HG03066 (cell line): ENCODE measurements at regions not wholly inside any gene's neighbourhood (a gene's known extent, or its start where the extent isn't known, plus 50 kb on each side); places are given as distances from the start of the nearest gene placed in this dataset.
"Not testable (repeated sequence)": the region's sequence is repeated elsewhere in the genome, so short reads cannot be mapped to it uniquely, and the experiment has no call there.

ENCODE experiments used
- ATAC-seq: cut with Tn5 transposase; IDR thresholded peaks from one replicate; pipeline ENCODE4 v1.9.1; 2021; ENCODE audit warnings: low read depth; ENCODE audit not compliant: unreplicated experiment

- ATAC-seq: no peak
Observed at GRCh38 chr6:15748341-15748740, 85.5 kb upstream of the DTNBP1 start.

DNA sequence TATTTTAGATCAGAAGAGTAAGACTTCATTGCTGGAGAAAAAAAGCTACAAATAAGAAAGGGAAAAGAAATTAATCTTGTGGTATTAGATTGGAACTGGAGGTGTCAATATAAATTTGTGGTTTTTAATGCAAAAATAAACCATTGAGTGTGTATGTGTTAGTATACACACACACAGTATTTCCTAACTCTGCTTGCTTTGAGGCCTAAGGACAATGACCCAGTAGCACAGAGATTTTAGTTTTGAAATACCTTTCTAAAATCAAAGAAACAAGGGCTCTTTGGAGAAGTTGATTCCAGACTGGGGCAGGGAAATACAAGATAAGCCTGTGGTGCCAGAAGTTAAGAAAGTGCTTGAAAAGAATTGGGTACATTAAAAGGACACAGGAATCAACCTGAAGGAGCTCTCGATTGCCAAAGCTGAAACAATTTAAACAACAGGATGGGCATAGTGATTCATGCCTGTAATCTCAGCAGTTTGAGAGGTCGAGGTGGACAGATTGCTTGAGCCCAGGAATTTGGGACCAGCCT is 84.6 kb upstream of the DTNBP1 start:
- ATAC-seq: no peak

- ATAC-seq: no peak
Observed at GRCh38 chr6:15745781-15746180, 83.0 kb upstream of the DTNBP1 start.

DNA sequence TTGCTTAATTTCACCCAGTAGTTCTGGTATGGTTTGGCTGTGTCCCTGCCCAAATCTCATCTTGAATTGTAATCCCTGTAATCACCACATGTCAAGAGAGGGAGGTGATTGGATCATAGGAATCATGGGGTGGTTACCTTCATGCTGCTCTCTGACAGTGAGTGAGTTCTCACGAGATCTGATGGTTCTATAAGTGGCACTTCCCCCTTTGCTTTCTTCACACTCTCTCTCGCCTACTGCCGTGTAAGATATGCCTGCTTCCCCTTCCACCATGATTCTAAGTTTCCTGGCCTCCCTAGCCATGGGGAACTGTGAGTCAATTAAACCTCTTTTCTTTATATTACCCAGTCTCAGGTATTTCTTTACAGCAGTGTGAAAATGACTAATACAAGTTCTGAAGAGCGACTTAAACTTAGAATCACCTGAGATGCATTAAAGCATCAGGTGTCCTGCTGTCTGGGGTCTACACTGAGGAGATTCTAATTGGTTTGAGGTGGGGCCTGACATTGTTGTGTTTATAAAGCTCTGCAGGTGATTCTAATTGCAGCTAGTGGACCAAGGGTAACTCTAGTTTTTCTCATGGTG is 82.1 kb upstream of the DTNBP1 start:
- ATAC-seq: no peak

DNA sequence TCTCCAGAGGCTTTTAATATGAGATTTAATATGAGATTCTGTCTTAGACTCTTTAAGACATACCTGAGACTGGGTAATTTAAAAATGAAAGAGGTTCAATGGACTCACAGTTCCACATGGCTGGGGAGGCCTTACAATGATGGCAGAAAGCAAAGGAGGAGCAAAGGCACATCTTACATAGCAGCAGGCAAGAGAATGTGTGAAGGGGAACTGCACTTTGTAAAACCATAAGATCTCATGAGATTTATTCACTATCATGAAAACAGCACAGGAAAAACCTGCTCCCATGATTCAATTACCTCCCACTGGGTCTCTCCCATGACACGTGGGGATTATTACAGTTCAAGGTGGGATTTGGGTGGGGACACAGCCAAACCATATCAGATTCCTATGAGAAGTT is 79.2 kb upstream of the DTNBP1 start:
- ATAC-seq: not testable (repeated sequence)

DNA sequence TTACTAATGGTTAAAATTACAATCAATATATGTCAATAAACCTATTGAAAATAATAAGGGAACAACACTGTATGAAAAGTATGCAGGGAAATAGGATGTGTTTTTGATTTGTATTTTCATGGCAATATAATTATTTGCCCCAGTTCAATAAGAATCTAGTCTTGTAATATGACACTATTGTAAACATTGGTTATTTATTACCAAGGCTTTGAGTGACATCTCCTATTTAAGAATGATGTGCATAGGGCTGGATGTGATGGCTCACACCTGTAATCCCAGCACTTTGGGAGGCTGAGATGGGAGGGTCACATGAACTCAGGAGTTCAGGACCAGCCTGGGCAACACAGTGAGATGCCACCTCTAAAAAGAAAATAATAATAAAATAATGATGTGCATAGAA is 78.6 kb upstream of the DTNBP1 start:
- no peak for ATAC-seq

DNA sequence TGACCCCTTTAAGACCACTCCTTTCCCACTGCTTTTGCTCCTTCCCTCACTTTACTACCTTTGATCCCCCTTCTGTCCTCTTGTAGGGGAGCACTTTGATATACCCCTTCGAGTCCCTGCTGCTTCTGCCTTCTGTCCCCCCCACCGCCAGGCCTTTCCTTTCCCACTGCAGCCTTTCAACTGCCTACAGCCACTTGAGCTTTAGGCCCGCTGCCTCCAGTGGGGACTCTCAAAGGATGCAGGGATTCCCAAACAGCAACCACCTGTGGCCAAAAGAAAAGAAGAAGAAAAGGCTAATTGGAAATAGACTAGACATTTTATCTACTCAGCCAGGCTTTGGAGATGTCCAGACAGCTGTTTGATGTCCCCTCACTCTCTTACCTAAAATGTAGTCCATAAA is 77.0 kb upstream of the DTNBP1 start:
- ATAC-seq: no peak

GRCh38 chr6:15739353-15739752 is 76.5 kb upstream of the DTNBP1 start:
- no peak for ATAC-seq

DNA sequence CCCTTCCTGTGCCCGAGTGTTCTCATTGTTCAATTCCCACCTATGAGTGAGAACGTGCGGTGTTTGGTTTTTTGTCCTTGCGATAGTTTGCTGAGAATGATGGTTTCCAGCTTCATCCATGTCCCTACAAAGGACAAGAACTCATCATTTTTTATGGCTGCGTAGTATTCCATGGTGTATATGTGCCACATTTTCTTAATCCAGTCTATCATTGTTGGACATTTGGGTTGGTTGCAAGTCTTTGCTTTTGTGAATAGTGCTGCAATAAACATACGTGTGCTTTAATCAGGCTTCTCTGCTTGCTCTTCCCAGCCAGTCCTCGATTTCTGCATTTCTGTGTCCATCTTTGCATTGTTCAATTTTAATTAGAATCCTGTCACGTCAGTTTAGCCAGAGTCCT is 75.4 kb upstream of the DTNBP1 start:
- not testable (repeated sequence) for ATAC-seq

- no peak for ATAC-seq
Observed at GRCh38 chr6:15736297-15736696, 73.5 kb upstream of the DTNBP1 start.

DNA sequence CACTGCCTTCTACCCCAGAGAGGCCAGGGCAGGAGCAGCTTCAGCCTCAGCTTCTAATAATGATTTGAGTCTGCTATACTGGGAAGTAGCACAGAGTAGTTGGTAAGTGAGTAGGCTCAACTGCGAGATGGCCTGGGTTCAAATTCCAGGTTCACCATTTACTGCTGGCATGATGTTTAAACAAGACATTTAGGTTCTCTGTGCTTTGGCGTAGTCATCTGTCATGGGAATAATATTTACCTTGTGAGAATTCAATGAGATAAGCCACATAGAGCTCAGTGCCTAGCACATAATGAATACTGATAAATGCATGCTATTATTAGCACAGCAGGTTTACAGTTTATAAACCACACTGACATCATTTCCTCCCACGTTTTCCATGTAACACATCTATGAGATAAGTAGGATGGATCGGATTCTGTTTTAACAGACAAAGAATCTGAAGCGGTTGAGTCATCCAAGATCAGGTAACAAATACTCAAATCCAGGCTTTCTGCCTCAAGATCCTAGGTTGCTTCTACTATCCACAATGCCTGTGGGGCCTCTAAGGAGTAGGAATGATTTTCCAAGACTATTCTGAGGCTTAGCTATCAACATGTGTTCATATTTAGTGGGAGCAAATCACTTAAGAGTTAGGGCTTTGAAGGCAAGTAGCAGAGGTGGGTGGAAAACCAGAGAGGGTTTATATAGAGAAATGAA is 72.9 kb upstream of the DTNBP1 start:
- ATAC-seq: no peak

DNA sequence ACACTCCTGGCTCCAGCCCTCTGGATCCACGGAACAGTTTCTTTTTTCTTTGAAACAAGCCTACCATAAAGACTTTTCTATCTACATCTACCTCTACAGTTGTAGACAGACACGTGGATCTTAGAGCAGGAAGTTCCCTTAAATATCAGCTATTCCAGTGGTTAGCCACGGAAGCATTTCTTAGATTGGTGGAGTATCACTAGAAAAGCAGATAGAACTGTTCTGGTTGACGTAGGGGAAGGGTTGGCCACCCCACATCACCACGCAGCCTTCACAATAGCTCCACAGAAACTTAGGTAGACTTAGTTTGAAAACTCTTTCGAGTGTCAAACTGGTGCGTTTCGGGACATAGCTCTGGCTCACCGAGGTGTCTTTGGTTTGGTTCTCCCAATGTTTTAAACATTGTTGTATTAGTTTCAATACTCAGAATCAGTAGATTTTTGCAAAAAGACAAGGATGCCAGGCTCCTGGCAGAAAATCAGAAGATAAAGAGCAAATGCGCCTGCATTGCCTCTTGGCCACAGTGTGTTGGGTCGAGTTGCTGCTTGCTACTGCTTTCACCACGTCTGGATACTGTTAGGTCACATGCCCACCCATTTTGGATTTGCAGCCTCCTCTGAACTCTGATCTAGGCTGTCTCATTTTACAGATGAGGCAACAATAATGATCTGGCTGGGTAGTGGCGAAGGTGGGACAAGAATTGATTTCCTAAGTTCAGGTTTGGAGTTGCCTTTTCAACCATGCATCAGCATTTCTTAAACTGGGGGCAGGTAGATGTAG is 71.5 kb upstream of the DTNBP1 start:
- no peak for ATAC-seq

DNA sequence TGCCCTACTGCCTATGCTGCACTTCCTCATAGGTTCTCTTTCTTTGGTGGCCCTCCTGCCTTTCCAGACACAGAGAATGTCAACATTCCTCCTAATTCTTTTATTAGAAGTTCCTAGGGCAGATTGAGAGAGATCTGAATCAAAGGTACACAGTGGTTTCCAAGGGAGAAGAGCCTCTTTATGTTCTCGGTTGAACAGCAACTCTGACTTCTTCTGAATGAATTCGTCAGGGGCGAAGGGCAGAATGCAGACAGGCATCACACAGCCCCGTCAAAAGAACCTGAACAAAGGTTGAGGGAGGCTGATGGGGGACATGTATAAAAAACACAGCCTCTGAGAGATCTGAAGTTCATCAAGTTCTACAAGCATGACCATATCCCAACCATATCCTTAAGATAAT is 68.1 kb upstream of the DTNBP1 start:
- ATAC-seq: no peak

DNA sequence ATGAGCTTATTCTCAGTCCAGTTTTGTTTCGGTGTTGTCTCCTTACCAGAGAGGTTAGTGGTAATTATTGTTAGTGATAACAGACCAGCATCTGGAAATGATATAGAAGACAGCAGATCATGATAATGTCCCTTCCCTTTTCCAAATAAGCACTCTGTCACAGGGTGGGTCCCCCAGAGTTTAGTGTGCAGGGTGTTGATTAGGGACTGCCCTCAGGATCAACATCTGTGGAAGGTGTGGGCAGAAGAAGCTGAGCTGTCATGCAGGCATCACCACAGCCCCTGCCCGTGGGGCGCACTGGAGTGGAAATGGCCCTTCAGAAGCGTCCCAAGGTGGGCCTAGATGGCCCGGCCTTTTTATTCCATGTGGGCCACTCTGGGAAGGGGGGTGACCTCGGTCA is 67.6 kb upstream of the DTNBP1 start:
- ATAC-seq: no peak

DNA sequence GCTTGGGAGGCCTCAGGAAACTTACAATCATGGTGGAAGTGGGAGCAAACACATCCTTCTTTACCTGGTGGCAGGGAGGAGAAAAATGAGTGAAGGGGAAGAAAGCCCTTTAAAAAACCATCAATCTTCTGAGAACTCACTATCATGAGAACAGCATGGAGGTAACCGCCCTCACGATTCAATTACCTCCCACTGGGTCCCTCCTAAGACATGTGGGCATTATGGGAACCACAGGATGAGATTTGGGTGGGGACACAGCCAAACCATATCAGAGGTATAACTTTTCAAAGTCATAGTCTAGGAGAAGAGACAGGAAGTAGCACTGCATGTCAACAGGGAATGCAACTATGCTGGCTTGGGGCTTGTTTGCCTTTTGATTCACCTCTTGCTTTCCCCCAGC is 59.9 kb upstream of the DTNBP1 start:
- no peak for ATAC-seq

- ATAC-seq: no peak
Observed at GRCh38 chr6:15716889-15717288, 54.1 kb upstream of the DTNBP1 start.

- ATAC-seq: no peak
Observed at GRCh38 chr6:15715851-15716250, 53.0 kb upstream of the DTNBP1 start.

DNA sequence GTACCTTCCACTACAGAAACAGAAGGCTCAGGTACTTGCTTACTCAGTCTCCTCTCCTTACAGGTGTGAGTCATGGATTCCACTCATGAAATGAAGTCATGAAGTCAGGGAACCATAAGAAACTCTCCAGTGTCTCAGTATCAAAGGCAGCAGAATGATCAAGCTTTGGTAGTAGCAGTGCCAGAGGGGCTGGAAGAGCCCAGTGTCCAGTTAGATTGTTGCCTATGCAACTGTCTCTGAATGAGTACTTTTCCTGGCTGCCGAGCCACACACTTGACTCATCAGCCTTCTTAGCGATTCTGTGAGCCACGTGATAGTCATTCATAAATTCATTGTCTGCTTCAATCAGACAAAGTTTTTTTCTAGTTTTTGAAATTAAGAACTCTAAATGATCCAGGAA is 52.2 kb upstream of the DTNBP1 start:
- no peak for ATAC-seq

- ATAC-seq: no peak
Observed at GRCh38 chr6:15714658-15715057, 51.8 kb upstream of the DTNBP1 start.

DNA sequence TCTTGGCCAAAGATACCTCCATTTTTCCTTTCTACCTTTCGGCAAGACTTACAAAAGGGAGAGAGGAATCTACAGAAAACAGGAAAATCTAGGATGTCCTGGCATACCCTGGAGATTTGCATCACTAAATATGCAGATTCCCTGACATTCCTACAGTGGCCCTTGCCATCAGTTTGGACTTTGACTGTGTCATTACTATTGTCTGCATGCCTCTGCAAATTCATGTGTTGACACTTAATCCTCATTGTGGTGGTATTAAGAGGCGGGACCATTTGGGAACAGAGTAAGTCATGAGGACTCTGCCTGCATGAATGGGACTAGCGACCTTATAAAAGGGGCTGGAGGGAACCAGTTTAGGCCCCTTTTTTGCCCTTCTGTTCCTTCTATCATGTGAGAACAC is 50.5 kb upstream of the DTNBP1 start:
- no peak for ATAC-seq

DNA sequence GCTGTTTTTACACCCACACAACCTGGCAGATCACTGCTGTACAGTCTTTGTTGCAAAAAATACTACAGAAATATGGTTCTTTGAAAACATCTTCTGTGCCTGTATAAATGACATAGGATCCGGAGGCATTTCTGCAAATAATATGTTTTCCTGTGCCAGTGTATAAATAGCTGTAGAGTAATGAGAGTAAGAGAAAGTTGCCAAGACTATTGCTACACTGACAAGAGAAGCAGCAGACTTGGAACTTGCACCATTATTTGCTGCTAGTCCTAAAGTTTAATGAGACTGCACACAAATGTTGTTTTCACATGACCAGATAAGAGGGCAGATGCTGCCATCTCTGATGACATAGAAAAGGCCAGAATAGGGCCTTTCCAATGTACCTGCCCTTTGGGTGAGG is 50.0 kb upstream of the DTNBP1 start:
- no peak for ATAC-seq
